ENCODE measurements at regions not wholly inside any gene's neighbourhood (a gene's known extent, or its start where the extent isn't known, plus 50 kb on each side); places are given as distances from the start of the nearest gene placed in this dataset.
A peak's percentile ranks its signal among the peaks of the same experiment; 100 is the strongest.

- TF ChIP-seq AFF4 (CRISPR knock-in tag; IDR thresholded peaks at IDR 0.05) = no peak
- TF ChIP-seq ZNF331 (CRISPR knock-in tag; IDR thresholded peaks at IDR 0.05) = peak; percentile 64; the same call in 1 of the 2 replicates
- TF ChIP-seq, protein P1, sequence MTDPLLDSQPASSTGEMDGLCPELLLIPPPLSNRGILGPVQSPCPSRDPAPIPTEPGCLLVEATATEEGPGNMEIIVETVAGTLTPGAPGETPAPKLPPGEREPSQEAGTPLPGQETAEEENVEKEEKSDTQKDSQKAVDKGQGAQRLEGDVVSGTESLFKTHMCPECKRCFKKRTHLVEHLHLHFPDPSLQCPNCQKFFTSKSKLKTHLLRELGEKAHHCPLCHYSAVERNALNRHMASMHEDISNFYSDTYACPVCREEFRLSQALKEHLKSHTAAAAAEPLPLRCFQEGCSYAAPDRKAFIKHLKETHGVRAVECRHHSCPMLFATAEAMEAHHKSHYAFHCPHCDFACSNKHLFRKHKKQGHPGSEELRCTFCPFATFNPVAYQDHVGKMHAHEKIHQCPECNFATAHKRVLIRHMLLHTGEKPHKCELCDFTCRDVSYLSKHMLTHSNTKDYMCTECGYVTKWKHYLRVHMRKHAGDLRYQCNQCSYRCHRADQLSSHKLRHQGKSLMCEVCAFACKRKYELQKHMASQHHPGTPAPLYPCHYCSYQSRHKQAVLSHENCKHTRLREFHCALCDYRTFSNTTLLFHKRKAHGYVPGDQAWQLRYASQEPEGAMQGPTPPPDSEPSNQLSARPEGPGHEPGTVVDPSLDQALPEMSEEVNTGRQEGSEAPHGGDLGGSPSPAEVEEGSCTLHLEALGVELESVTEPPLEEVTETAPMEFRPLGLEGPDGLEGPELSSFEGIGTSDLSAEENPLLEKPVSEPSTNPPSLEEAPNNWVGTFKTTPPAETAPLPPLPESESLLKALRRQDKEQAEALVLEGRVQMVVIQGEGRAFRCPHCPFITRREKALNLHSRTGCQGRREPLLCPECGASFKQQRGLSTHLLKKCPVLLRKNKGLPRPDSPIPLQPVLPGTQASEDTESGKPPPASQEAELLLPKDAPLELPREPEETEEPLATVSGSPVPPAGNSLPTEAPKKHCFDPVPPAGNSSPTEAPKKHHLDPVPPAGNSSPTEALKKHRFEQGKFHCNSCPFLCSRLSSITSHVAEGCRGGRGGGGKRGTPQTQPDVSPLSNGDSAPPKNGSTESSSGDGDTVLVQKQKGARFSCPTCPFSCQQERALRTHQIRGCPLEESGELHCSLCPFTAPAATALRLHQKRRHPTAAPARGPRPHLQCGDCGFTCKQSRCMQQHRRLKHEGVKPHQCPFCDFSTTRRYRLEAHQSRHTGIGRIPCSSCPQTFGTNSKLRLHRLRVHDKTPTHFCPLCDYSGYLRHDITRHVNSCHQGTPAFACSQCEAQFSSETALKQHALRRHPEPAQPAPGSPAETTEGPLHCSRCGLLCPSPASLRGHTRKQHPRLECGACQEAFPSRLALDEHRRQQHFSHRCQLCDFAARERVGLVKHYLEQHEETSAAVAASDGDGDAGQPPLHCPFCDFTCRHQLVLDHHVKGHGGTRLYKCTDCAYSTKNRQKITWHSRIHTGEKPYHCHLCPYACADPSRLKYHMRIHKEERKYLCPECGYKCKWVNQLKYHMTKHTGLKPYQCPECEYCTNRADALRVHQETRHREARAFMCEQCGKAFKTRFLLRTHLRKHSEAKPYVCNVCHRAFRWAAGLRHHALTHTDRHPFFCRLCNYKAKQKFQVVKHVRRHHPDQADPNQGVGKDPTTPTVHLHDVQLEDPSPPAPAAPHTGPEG (CRISPR knock-in tag; IDR thresholded peaks at IDR 0.05) = no peak
- TF ChIP-seq, protein P2, sequence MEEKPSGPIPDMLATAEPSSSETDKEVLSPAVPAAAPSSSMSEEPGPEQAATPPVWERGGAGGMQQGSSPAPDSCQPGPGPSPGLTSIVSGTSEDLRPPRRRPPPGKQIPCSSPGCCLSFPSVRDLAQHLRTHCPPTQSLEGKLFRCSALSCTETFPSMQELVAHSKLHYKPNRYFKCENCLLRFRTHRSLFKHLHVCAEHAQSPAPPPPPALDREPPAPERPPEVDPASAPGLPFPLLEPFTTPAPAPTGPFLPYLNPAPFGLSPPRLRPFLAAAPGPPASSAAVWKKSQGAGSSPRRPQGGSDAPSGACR (CRISPR knock-in tag; IDR thresholded peaks at IDR 0.05) = peak; percentile 60; the same call in 1 of the 2 replicates
- no peak for TF ChIP-seq ZNF543 (CRISPR knock-in tag; IDR thresholded peaks at IDR 0.05)
- TF ChIP-seq CEBPB (IDR thresholded peaks at IDR 0.05; ENCODE audit: borderline replicate concordance, low read depth, low read length) = peak; percentile 93
- TF ChIP-seq ZBTB43 (CRISPR knock-in tag; conservative IDR thresholded peaks at IDR 0.05) = no peak
- TF ChIP-seq, protein P3, sequence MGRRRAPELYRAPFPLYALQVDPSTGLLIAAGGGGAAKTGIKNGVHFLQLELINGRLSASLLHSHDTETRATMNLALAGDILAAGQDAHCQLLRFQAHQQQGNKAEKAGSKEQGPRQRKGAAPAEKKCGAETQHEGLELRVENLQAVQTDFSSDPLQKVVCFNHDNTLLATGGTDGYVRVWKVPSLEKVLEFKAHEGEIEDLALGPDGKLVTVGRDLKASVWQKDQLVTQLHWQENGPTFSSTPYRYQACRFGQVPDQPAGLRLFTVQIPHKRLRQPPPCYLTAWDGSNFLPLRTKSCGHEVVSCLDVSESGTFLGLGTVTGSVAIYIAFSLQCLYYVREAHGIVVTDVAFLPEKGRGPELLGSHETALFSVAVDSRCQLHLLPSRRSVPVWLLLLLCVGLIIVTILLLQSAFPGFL (CRISPR knock-in tag; IDR thresholded peaks at IDR 0.05) = no peak
- peak; percentile 54; the same call in 1 of the 2 replicates for TF ChIP-seq HOXA3 (CRISPR knock-in tag; IDR thresholded peaks at IDR 0.05)
Measured at GRCh38 chr15:58285212-58285920, 146.4 kb upstream of the LIPC start (continued).
